GM19455 (cell line): ENCODE measurements at regions not wholly inside any gene's neighbourhood (a gene's known extent, or its start where the extent isn't known, plus 50 kb on each side); places are given as distances from the start of the nearest gene placed in this dataset.
"Not testable (repeated sequence)": the region's sequence is repeated elsewhere in the genome, so short reads cannot be mapped to it uniquely, and the experiment has no call there.

ENCODE experiments used
- ATAC-seq: cut with Tn5 transposase; IDR thresholded peaks from one replicate; pipeline ENCODE4 v1.9.1; 2021; ENCODE audit not compliant: unreplicated experiment

DNA sequence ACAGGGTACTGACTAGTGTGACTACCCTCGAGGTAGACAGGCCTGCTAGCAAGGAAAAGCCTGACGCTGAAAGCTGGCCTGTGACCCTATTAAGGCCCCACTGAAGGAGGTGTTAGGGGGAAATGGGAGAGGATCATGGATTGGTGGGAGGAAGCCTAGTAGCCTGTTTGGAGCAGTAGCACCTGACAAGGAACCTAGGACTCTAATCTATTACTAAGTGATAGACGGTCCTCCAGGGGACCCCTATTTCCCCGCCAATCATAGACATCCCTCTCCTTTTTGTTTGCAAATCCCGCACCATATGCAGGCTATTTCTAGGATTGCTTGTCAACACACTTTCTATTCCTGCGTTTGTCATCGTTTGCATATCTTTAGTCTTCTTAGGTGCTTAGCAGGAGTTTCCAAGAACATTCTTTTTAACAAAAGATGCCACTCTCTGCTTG lies 1338.8 kb upstream of the MIR17HG start:
- no peak for ATAC-seq

DNA sequence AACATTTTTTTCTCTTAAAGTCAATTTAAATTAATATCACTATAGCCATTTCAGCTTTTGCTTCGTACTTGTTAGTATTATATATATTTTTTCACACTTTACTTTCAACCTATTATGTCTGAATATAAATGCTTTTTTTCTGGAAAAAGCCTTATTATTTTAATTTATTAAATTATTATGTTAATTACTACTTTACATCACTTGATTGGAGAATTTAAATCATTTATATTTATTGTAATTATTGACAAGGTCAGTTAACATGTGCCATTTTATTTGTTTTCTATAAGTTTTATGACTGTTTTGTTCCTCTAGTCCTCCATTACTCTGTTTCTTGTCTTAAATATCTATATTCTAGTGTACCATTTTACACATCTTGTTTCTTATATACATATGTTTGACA lies 1333.4 kb upstream of the MIR17HG start:
- ATAC-seq, result no peak

DNA sequence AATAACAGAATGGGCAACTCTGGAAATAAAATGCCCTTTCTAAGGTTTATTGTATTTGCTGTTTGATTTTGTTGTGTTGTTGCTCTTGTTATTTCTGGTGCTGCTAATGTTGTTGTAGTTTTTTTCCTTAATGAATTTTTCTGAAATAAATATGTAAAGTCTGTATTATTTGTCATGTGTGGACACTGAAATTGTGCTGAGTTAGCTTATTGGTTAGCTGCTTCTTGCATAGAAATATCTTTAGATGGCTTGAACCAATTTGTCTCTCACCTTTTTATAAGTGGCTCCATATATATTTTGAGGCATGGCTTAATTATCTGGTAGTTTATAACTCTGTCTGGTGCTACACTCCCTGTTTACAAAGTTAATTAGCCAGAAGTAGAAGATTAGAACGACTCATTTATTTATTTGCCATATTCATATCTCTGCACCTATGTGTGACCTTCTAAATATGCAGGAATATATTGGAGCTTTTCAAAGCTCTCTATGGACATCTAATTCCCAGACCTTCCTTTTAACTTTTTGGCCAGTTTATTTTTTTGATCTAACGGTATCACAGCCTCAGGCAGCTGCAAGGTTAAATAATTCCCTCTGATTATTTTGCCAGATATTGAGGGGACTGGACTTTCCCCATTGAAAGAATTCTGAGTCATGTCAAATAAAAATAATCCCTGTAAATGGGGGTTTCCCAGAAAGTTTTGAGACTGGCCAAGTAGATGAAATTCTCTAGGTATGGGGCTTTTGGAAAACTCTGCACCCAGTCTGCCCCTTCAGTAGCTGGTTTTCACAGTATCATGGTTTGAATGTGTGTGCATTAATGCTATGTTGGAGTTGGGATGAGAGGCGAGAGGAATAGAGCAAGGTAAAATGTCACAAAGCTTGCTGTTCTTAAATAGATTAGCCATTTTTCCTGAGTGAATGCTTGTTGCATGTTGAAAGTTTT lies 1331.7 kb upstream of the MIR17HG start:
- ATAC-seq, result no peak

GRCh38 chr13:90016688-90017087 lies 1330.8 kb upstream of the MIR17HG start:
- ATAC-seq, result no peak

- no peak for ATAC-seq
Measured at GRCh38 chr13:90020536-90021070, 1326.9 kb upstream of the MIR17HG start.

DNA sequence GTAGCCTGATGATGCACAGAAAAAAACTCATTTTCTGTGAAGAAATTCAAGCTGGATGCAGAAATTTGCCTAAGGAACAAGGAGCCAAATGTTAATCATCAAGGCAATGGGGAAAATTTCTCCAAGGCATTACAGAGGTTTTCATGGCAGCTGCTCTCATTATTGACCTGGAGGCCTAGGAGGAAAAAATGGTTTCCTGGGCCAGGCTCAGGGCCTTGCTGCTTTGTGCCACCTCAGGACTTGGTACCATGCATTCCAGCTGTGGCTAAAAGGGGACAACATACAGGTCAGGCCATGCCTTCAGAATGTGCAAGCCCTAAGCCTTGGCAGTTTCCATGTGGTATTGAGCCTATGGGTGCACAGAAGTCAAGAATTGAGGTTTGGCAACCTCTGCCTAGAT lies 1320.1 kb upstream of the MIR17HG start:
- no peak for ATAC-seq

- no peak for ATAC-seq
Measured at GRCh38 chr13:90032313-90032712, 1315.2 kb upstream of the MIR17HG start.

DNA sequence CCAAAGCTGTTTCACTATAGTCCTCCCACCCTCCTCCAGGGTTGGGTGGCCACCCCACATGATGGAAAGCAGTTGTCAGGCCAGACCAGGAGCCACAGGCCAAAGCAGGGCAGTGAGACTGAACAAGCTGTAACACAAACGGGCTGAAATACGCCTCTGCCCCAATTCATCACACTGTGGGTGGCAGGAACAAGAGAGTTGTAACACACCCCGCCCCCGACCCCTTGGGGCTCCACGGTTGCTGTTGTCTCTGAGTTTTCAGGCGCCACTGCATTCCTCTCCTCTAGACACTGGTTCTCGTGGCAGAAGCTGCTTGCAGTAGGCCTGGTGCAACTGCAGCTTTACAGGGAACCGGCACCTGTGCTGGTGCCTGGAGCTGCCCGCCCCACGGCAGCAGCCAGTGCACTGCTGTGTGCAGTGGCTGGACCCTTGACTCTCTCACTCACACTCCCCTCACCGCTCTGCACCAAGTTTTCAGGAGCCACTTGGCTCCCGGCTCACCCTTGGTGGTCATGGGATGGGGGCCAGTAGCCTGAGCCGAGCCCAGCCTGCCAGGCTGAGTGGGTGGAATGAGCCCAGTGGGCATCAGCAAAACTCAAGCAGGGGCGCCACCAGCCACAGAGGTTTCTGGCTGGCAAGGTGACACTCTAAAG lies 1314.5 kb upstream of the MIR17HG start:
- ATAC-seq, result no peak

- ATAC-seq, result no peak
Measured at GRCh38 chr13:90039516-90039915, 1308.0 kb upstream of the MIR17HG start.

DNA sequence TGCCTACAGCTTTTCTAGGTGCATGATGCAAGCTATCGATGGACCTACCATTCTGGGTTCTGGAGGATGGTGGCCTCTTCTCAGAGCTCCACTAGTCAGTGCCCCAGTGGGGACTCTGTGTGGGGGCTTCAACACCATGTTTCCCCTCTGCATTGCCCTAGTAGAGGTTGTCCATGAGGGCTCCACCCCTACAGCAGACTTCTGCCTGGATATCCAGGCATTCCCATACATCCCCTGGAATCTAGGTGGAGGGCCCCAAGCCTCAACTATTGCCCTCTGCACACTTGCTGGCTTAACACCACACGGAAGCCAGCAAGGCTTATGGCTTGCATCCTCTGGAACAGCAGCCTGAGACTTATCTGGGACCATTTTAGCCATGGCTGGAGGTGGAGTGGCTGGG lies 1299.9 kb upstream of the MIR17HG start:
- ATAC-seq, result no peak

- no peak for ATAC-seq
Measured at GRCh38 chr13:90049989-90050671, 1297.4 kb upstream of the MIR17HG start.

GRCh38 chr13:90055121-90055520 lies 1292.4 kb upstream of the MIR17HG start:
- ATAC-seq, result no peak

- no peak for ATAC-seq
Measured at GRCh38 chr13:90055760-90056159, 1291.7 kb upstream of the MIR17HG start.

GRCh38 chr13:90064226-90064625 lies 1283.3 kb upstream of the MIR17HG start:
- not testable (repeated sequence) for ATAC-seq

DNA sequence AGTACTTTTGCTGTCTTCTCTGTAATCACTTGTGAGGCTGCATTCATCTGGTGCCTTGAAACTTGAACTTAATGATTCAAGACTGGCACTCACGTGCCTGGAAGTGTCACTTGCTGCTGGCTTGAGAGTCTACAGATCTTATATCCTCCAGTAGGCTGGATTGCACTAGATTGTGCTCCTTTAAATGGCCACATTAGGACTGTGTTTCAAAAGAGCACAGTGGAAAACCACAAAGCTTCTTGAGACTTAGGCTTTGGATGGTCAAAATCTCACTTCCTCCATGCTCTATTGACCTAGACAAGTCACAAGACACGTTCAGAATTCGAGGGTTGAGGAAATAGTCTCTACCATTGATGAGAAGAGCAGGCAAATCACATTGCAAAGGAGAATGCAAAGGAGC lies 1278.8 kb upstream of the MIR17HG start:
- ATAC-seq, result no peak

DNA sequence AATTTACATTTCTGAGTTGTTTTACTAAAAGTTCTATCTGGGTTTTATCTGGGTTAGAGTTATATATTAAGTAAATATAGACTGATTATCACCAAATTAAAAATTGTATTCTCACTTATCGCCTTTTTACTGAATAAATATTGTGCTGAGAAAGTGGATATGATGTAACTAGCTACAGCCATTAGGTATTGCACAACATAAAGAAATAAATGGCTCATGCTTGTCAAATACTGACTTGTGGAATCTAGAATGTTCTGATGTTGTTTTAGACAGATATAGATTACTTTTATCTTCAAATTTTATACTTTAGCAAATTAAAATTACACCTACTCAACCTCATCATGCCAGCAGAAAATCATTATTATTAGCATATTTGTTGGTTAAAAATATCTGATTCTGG lies 1277.1 kb upstream of the MIR17HG start:
- ATAC-seq, result no peak

DNA sequence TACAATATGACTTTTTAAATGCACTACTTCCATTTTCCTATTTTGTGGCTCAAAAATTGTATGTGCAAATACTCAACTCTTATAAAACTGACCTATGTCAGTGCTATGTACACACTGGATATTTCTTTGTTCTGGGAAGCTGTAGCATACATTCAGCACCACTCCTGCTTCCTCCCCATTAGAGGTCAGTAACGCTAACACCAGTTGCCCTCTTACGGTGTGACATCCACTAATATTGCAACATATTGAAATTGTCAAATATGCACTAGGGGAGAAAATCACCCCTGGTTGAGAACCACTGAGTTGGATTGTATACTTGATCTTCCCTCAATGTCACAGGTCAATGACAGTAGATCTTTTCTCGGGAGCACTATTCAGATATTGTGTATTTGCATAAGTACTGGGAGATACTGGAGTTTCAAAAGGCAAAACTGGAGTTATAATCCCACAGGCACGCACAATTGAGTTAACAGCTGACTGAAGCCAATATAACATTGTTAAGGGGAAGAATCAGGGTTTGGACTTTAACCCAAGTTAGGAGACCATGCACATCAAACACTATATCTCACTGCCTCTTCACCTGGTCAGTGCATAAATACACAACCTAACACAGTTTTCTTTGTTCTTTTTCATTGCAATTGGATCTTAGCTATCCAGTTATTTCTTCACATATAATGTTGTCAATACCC lies 1276.5 kb upstream of the MIR17HG start:
- ATAC-seq, result no peak

- no peak for ATAC-seq
Measured at GRCh38 chr13:90084684-90085290, 1262.7 kb upstream of the MIR17HG start.

- ATAC-seq, result no peak
Measured at GRCh38 chr13:90089051-90089450, 1258.4 kb upstream of the MIR17HG start.

GRCh38 chr13:90091611-90092010 lies 1255.9 kb upstream of the MIR17HG start:
- no peak for ATAC-seq
